ENCODE measurements at regions not wholly inside any gene's neighbourhood (a gene's known extent, or its start where the extent isn't known, plus 50 kb on each side); places are given as distances from the start of the nearest gene placed in this dataset.

GRCh38 chr3:118354556-118354955, 680.1 kb downstream of the IGSF11 start:
- peaks cover 34% of the 10 kb centered on the region for H3K36me3 Mint-ChIP-seq (ENCODE audit: low read depth)
- H3K27me3 ChIP-seq (ENCODE audit: insufficient read depth) = no peaks in the 10 kb centered on the region
- H3K9me2 ChIP-seq (ENCODE audit: insufficient read depth) = no peaks in the 10 kb centered on the region; the same call in 1 of the 2 replicates
- no peaks in the 10 kb centered on the region for H3K79me2 ChIP-seq (replicated peaks; ENCODE audit: insufficient read depth)
- no peaks in the 10 kb centered on the region for H4K20me1 ChIP-seq (replicated peaks; ENCODE audit: insufficient read depth)
- no peak overlapping the region for H3K27ac Mint-ChIP-seq
- H3K4me1 Mint-ChIP-seq = no peaks in the 10 kb centered on the region
- ATAC-seq = no peak
- no peak overlapping the region for H2AFZ ChIP-seq
- no peak overlapping the region for H3K4me3 ChIP-seq
- H3K4me2 ChIP-seq = no peak overlapping the region
- DNase-seq (ENCODE audit: low spot score) = no peak
- H3K27ac ChIP-seq (ENCODE audit: low read depth) = no peak overlapping the region
- no peak overlapping the region for H3K4me3 Mint-ChIP-seq
- no peak for TF ChIP-seq JUNB (IDR thresholded peaks at IDR 0.05; ENCODE audit: unreplicated experiment)
- no peak for TF ChIP-seq ZNF462 (CRISPR knock-in tag; IDR thresholded peaks at IDR 0.05)
- no peak for TF ChIP-seq ZNF114 (CRISPR knock-in tag; IDR thresholded peaks at IDR 0.05)
- TF ChIP-seq CTCF (conservative IDR thresholded peaks at IDR 0.05; ENCODE audit: low read depth in 2 of 2) = no peak
- TF ChIP-seq REST (IDR thresholded peaks at IDR 0.05; ENCODE audit: unreplicated experiment) = no peak
- no peak for TF ChIP-seq POLR2AphosphoS5 (IDR thresholded peaks at IDR 0.05; ENCODE audit: low read depth)
- no peak for TF ChIP-seq EZH2 (IDR thresholded peaks at IDR 0.05; ENCODE audit: low read depth, unreplicated experiment)
- H3K9me3 Mint-ChIP-seq = peaks cover 70% of the 10 kb centered on the region
- H3K36me3 ChIP-seq (ENCODE audit: insufficient read depth) = peaks cover 6% of the 10 kb centered on the region; the same call in 1 of the 2 replicates
- H3K4me1 ChIP-seq (ENCODE audit: insufficient read depth) = no peaks in the 10 kb centered on the region
- peaks cover 2% of the 10 kb centered on the region for H3K27me3 Mint-ChIP-seq (ENCODE audit: insufficient read depth, low read depth, poor library complexity)
- no peaks in the 10 kb centered on the region for H3F3A ChIP-seq (replicated peaks; ENCODE audit: low read depth)

Data from GM23338 (cell line).